GM23338 (cell line): ENCODE measurements at regions not wholly inside any gene's neighbourhood (a gene's known extent, or its start where the extent isn't known, plus 50 kb on each side); places are given as distances from the start of the nearest gene placed in this dataset.
A peak's percentile ranks its signal among the peaks of the same experiment; 100 is the strongest.

Experiments
- ATAC-seq: fragments of 200-7000 bp; cut with Tn5 transposase; 3 replicates; pipeline ENCODE4 v1.9.1; 2020
- DNase-seq: peaks from one replicate; pipeline ENCODE4 v3.0.0-alpha.2; 2015; ENCODE audit warnings: low spot score
- H2AFZ ChIP-seq: fragments of 200-600 bp; sonication (generic); 2 replicates; pipeline ENCODE4 v1.8.0; 2016; ENCODE audit warnings: antibody characterized with exemption, mild to moderate bottlenecking, moderate library complexity
- H3F3A ChIP-seq: fragments of 200-600 bp; sonication (generic); replicated peaks from 2 replicates; pipeline ENCODE4 v1.8.0; 2017; ENCODE audit warnings: antibody characterized with exemption, mixed run types, low read depth
- H3K27ac ChIP-seq: fragments of 200-600 bp; sonication (generic); 2 replicates; pipeline ENCODE4 v1.6.1; 2016; ENCODE audit warnings: low read depth
- H3K27me3 ChIP-seq: fragments of 200-600 bp; sonication (generic); 2 replicates; pipeline ENCODE4 v1.8.0; 2016; ENCODE audit warnings: mild to moderate bottlenecking, mixed run types, moderate library complexity; ENCODE audit not compliant: insufficient read depth
- H3K36me3 ChIP-seq: fragments of 200-600 bp; sonication (generic); 2 replicates; pipeline ENCODE4 v1.8.0; 2016; ENCODE audit warnings: mild to moderate bottlenecking; ENCODE audit not compliant: insufficient read depth
- H3K4me1 ChIP-seq: fragments of 200-600 bp; sonication (generic); 2 replicates; pipeline ENCODE4 v1.8.0; 2016; ENCODE audit warnings: mild to moderate bottlenecking, moderate library complexity; ENCODE audit not compliant: insufficient read depth
- H3K4me2 ChIP-seq: fragments of 200-600 bp; sonication (generic); 2 replicates; pipeline ENCODE4 v1.7.1; 2017; ENCODE audit warnings: mixed run types
- H3K4me3 ChIP-seq: fragments of 200-600 bp; sonication (generic); 2 replicates; pipeline ENCODE4 v1.6.1; 2016; ENCODE audit warnings: mixed run types
- H3K79me2 ChIP-seq: fragments of 200-600 bp; sonication (generic); replicated peaks from 2 replicates; pipeline ENCODE4 v1.8.0; 2017; ENCODE audit warnings: mild to moderate bottlenecking; ENCODE audit not compliant: insufficient read depth
- H3K9me2 ChIP-seq: fragments of 200-600 bp; sonication (generic); 2 replicates; pipeline ENCODE4 v1.8.0; 2017; ENCODE audit not compliant: insufficient read depth
- H4K20me1 ChIP-seq: fragments of 200-600 bp; sonication (generic); replicated peaks from 2 replicates; pipeline ENCODE4 v1.8.0; 2017; ENCODE audit warnings: mild to moderate bottlenecking; ENCODE audit not compliant: insufficient read depth
- H3K27ac Mint-ChIP-seq: 2 replicates; pipeline ENCODE4 v1.8.0; 2020; ENCODE audit warnings: inconsistent platforms, mild to moderate bottlenecking, moderate library complexity, mixed read lengths
- H3K27me3 Mint-ChIP-seq: 3 replicates; pipeline ENCODE4 v1.8.0; 2022; ENCODE audit warnings: low read depth, mild to moderate bottlenecking, moderate library complexity, mixed read lengths, inconsistent platforms; ENCODE audit not compliant: insufficient read depth, poor library complexity
- H3K36me3 Mint-ChIP-seq: 3 replicates; pipeline ENCODE4 v1.8.0; 2021; ENCODE audit warnings: low read depth, mild to moderate bottlenecking, inconsistent platforms, moderate library complexity, mixed read lengths
- H3K4me1 Mint-ChIP-seq: 3 replicates; pipeline ENCODE4 v1.8.0; 2020; ENCODE audit warnings: mild to moderate bottlenecking, inconsistent platforms, mixed read lengths
- H3K4me3 Mint-ChIP-seq: 3 replicates; pipeline ENCODE4 v1.8.0; 2021; ENCODE audit warnings: moderate library complexity, mild to moderate bottlenecking, inconsistent platforms, mixed read lengths
- H3K9me3 Mint-ChIP-seq: 3 replicates; pipeline ENCODE4 v1.8.0; 2020; ENCODE audit warnings: moderate library complexity, mild to moderate bottlenecking, inconsistent platforms, mixed read lengths
- CREB1 ChIP-seq: fragments of 250-450 bp; sonication (Bioruptor Pico); IDR thresholded peaks from 2 replicates; pipeline ENCODE4 v1.5.0; 2020; ENCODE audit warnings: low read depth, mild to moderate bottlenecking, moderate library complexity
- EZH2 ChIP-seq: fragments of 200-600 bp; sonication (generic); IDR thresholded peaks from one replicate; pipeline ENCODE4 v1.8.0; 2017; ENCODE audit warnings: antibody characterized with exemption, mild to moderate bottlenecking, low read depth; ENCODE audit not compliant: unreplicated experiment
- EZH2phosphoT487 ChIP-seq: fragments of 200-600 bp; sonication (generic); IDR thresholded peaks from one replicate; pipeline ENCODE4 v1.8.1; 2018; ENCODE audit warnings: antibody characterized with exemption; ENCODE audit not compliant: unreplicated experiment
- NANOG ChIP-seq: IDR thresholded peaks from 2 replicates; pipeline ENCODE4 v1.6.1; 2016; ENCODE audit warnings: antibody characterized with exemption, borderline replicate concordance
- POLR2AphosphoS5 ChIP-seq: IDR thresholded peaks from 2 replicates; pipeline ENCODE4 v1.6.1; 2016; ENCODE audit warnings: antibody characterized with exemption, low read depth
- REST ChIP-seq: IDR thresholded peaks from one replicate; pipeline ENCODE4 v1.6.1; 2018; ENCODE audit warnings: antibody characterized with exemption; ENCODE audit not compliant: unreplicated experiment
- STAT1 ChIP-seq: IDR thresholded peaks from one replicate; pipeline ENCODE4 v1.6.1; 2016; ENCODE audit warnings: antibody characterized with exemption; ENCODE audit not compliant: unreplicated experiment
- ZNF114 ChIP-seq: fragments of 250-450 bp; sonication (Bioruptor Pico); IDR thresholded peaks from 2 replicates; pipeline ENCODE4 v1.5.0; 2020; ENCODE audit warnings: mild to moderate bottlenecking, moderate library complexity
- ZNF331 ChIP-seq: fragments of 250-450 bp; sonication (Bioruptor Pico); IDR thresholded peaks from 2 replicates; pipeline ENCODE4 v1.5.0; 2020; ENCODE audit warnings: low read depth, mild to moderate bottlenecking, moderate library complexity
- TF ChIP-seq, protein P1 (sequence below): IDR thresholded peaks from 2 replicates; pipeline ENCODE4 v1.6.1; 2016; ENCODE audit warnings: antibody characterized with exemption
- TF ChIP-seq, protein P2 (sequence below): fragments of 250-450 bp; sonication (Bioruptor Pico); IDR thresholded peaks from 2 replicates; pipeline ENCODE4 v1.5.0; 2020; ENCODE audit warnings: mild to moderate bottlenecking, moderate library complexity
- TF ChIP-seq, protein P3 (sequence below), 2 experiments: fragments of 200-600 bp in 1 of 2; sonication (generic) in 1 of 2; conservative IDR thresholded peaks; 2 replicates each; pipeline versions ENCODE4 v1.5.1 to v1.6.1; 2016 to 2017; ENCODE audit warnings: antibody characterized with exemption in 2 of 2, low read depth in 2 of 2, mild to moderate bottlenecking in 2 of 2, moderate library complexity in 1 of 2

GRCh38 chr7:86252406-86252805, 391.3 kb upstream of the GRM3 start:
- Mint-ChIP-seq H3K4me3 (no peak overlapping the region), H3K27ac (no peak overlapping the region), H3K27me3 (no peaks in the 10 kb centered on the region), H3K9me3 (peaks cover 14% of the 10 kb centered on the region; the same call in 2 of the 3 replicates), H3K4me1 (no peaks in the 10 kb centered on the region), H3K36me3 (peaks cover 3% of the 10 kb centered on the region; the same call in 2 of the 3 replicates)
- Histone ChIP-seq H3K4me2 (no peak overlapping the region), H3K27me3 (no peaks in the 10 kb centered on the region), H3K9me2 (no peaks in the 10 kb centered on the region), H3K27ac (no peak overlapping the region), H3K36me3 (no peaks in the 10 kb centered on the region), H3K4me3 (no peak overlapping the region), H3F3A (no peaks in the 10 kb centered on the region), H2AFZ (peak overlapping the region; percentile 48; the same call in 1 of the 2 replicates), H3K79me2 (no peaks in the 10 kb centered on the region), H3K4me1 (no peaks in the 10 kb centered on the region), H4K20me1 (no peaks in the 10 kb centered on the region)
- DNase-seq (no peak), ATAC-seq (no peak)
- TF ChIP-seq EZH2phosphoT487 (no peak), ZNF331 (CRISPR knock-in tag) (no peak), NANOG (no peak), REST (no peak), STAT1 (no peak), ZNF114 (CRISPR knock-in tag) (no peak), CREB1 (no peak), POLR2AphosphoS5 (no peak), EZH2 (no peak)
- TF ChIP-seq, protein P1, sequence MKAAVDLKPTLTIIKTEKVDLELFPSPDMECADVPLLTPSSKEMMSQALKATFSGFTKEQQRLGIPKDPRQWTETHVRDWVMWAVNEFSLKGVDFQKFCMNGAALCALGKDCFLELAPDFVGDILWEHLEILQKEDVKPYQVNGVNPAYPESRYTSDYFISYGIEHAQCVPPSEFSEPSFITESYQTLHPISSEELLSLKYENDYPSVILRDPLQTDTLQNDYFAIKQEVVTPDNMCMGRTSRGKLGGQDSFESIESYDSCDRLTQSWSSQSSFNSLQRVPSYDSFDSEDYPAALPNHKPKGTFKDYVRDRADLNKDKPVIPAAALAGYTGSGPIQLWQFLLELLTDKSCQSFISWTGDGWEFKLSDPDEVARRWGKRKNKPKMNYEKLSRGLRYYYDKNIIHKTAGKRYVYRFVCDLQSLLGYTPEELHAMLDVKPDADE: no peak
- TF ChIP-seq, protein P2, sequence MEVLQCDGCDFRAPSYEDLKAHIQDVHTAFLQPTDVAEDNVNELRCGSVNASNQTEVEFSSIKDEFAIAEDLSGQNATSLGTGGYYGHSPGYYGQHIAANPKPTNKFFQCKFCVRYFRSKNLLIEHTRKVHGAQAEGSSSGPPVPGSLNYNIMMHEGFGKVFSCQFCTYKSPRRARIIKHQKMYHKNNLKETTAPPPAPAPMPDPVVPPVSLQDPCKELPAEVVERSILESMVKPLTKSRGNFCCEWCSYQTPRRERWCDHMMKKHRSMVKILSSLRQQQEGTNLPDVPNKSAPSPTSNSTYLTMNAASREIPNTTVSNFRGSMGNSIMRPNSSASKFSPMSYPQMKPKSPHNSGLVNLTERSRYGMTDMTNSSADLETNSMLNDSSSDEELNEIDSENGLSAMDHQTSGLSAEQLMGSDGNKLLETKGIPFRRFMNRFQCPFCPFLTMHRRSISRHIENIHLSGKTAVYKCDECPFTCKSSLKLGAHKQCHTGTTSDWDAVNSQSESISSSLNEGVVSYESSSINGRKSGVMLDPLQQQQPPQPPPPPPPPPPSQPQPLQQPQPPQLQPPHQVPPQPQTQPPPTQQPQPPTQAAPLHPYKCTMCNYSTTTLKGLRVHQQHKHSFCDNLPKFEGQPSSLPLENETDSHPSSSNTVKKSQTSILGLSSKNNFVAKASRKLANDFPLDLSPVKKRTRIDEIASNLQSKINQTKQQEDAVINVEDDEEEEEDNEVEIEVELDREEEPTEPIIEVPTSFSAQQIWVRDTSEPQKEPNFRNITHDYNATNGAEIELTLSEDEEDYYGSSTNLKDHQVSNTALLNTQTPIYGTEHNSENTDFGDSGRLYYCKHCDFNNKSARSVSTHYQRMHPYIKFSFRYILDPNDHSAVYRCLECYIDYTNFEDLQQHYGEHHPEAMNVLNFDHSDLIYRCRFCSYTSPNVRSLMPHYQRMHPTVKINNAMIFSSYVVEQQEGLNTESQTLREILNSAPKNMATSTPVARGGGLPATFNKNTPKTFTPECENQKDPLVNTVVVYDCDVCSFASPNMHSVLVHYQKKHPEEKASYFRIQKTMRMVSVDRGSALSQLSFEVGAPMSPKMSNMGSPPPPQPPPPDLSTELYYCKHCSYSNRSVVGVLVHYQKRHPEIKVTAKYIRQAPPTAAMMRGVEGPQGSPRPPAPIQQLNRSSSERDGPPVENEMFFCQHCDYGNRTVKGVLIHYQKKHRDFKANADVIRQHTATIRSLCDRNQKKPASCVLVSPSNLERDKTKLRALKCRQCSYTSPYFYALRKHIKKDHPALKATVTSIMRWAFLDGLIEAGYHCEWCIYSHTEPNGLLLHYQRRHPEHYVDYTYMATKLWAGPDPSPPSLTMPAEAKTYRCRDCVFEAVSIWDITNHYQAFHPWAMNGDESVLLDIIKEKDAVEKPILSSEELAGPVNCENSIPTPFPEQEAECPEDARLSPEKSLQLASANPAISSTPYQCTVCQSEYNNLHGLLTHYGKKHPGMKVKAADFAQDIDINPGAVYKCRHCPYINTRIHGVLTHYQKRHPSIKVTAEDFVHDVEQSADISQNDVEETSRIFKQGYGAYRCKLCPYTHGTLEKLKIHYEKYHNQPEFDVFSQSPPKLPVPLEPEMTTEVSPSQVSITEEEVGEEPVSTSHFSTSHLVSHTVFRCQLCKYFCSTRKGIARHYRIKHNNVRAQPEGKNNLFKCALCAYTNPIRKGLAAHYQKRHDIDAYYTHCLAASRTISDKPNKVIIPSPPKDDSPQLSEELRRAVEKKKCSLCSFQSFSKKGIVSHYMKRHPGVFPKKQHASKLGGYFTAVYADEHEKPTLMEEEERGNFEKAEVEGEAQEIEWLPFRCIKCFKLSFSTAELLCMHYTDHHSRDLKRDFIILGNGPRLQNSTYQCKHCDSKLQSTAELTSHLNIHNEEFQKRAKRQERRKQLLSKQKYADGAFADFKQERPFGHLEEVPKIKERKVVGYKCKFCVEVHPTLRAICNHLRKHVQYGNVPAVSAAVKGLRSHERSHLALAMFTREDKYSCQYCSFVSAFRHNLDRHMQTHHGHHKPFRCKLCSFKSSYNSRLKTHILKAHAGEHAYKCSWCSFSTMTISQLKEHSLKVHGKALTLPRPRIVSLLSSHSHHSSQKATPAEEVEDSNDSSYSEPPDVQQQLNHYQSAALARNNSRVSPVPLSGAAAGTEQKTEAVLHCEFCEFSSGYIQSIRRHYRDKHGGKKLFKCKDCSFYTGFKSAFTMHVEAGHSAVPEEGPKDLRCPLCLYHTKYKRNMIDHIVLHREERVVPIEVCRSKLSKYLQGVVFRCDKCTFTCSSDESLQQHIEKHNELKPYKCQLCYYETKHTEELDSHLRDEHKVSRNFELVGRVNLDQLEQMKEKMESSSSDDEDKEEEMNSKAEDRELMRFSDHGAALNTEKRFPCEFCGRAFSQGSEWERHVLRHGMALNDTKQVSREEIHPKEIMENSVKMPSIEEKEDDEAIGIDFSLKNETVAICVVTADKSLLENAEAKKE: no peak
- TF ChIP-seq, protein P3, sequence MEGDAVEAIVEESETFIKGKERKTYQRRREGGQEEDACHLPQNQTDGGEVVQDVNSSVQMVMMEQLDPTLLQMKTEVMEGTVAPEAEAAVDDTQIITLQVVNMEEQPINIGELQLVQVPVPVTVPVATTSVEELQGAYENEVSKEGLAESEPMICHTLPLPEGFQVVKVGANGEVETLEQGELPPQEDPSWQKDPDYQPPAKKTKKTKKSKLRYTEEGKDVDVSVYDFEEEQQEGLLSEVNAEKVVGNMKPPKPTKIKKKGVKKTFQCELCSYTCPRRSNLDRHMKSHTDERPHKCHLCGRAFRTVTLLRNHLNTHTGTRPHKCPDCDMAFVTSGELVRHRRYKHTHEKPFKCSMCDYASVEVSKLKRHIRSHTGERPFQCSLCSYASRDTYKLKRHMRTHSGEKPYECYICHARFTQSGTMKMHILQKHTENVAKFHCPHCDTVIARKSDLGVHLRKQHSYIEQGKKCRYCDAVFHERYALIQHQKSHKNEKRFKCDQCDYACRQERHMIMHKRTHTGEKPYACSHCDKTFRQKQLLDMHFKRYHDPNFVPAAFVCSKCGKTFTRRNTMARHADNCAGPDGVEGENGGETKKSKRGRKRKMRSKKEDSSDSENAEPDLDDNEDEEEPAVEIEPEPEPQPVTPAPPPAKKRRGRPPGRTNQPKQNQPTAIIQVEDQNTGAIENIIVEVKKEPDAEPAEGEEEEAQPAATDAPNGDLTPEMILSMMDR (conservative IDR thresholded peaks at IDR 0.05; ENCODE audit: low read depth in 2 of 2): no peak
